NB4 (cell line): ENCODE measurements at regions not wholly inside any gene's neighbourhood (a gene's known extent, or its start where the extent isn't known, plus 50 kb on each side); places are given as distances from the start of the nearest gene placed in this dataset.

Experiments used
- DNase-seq: peaks from one replicate; pipeline ENCODE4 v3.0.0; 2010; ENCODE audit warnings: low read depth
- H3K4me3 ChIP-seq: one replicate; pipeline ENCODE4 v1.5.1; 2011; ENCODE audit warnings: mild to moderate bottlenecking, low read depth, low read length, moderate library complexity
- CTCF ChIP-seq: IDR thresholded peaks from one replicate; pipeline ENCODE4 v1.5.1; 2012; ENCODE audit warnings: low read depth, low read length
- MAX ChIP-seq: IDR thresholded peaks from 2 replicates; pipeline ENCODE4 v1.6.1; 2011; ENCODE audit warnings: low read depth, low read length
- MYC ChIP-seq: IDR thresholded peaks from 2 replicates; pipeline ENCODE4 v1.6.1; 2011; ENCODE audit warnings: low read depth, low read length
- POLR2A ChIP-seq: IDR thresholded peaks from 2 replicates; pipeline ENCODE4 v1.6.1; 2011; ENCODE audit warnings: mild to moderate bottlenecking; ENCODE audit not compliant: insufficient read length; ENCODE audit errors: extremely low read depth

GRCh38 chr14:104382361-104383087, 197.0 kb upstream of the C14orf180 start:
- TF ChIP-seq CTCF (no peak), POLR2A (no peak), MYC (no peak), MAX (no peak)
- DNase-seq, result no peak
- H3K4me3 ChIP-seq, result no peak overlapping the region

- DNase-seq, result no peak
- TF ChIP-seq CTCF (no peak), POLR2A (no peak)
- H3K4me3 ChIP-seq, result no peak overlapping the region
Observed at GRCh38 chr14:104383088-104383995, 196.2 kb upstream of the C14orf180 start.

- no peak for TF ChIP-seq POLR2A
- no peak for TF ChIP-seq CTCF
- no peak for TF ChIP-seq MAX
- TF ChIP-seq MYC, result no peak
- H3K4me3 ChIP-seq, result no peak overlapping the region
- DNase-seq, result no peak
Observed at GRCh38 chr14:104383996-104384775, 195.4 kb upstream of the C14orf180 start.

- TF ChIP-seq MAX, result no peak
- TF ChIP-seq POLR2A, result no peak
- no peak for TF ChIP-seq MYC
- no peak for TF ChIP-seq CTCF
- DNase-seq, result no peak
- H3K4me3 ChIP-seq, result no peak overlapping the region
Observed at GRCh38 chr14:104384776-104385071, 194.8 kb upstream of the C14orf180 start.

GRCh38 chr14:104385111-104385510, 194.5 kb upstream of the C14orf180 start:
- TF ChIP-seq POLR2A, result no peak
- no peak for TF ChIP-seq CTCF
- no peak for TF ChIP-seq MAX
- no peak for TF ChIP-seq MYC
- DNase-seq, result no peak
- H3K4me3 ChIP-seq, result no peak overlapping the region
